ENCODE measurements at regions not wholly inside any gene's neighbourhood (a gene's known extent, or its start where the extent isn't known, plus 50 kb on each side); places are given as distances from the start of the nearest gene placed in this dataset.

- WGBS, 2 donors (ENCODE audit: low coverage in 1 of 2), result 25 to 26% methylated on average over 1 of the region's 1 CpG
- Histone ChIP-seq H3K4me3 (no peak overlapping the region), H3K27ac (no peak overlapping the region), H3K27me3 (no peaks in the 10 kb centered on the region), H3K36me3 (no peaks in the 10 kb centered on the region), H3K4me1 (no peaks in the 10 kb centered on the region), H3K9me3 (no peaks in the 10 kb centered on the region)
- in situ Hi-C loops (cut with MboI; ENCODE audit: low pct_ligation_motif_present in 1 of 4, low pct_unique_long_range_greater_than_20kb in 1 of 4, low sequenced_read_pairs in 3 of 4) (no loop called here), intact Hi-C loops (cut with DNase I; ENCODE audit: low total_unique reads) (no loop called here)
- no peak for DNase-seq
- TF ChIP-seq POLR2AphosphoS5 (IDR thresholded peaks at IDR 0.05) (no peak), POLR2A (IDR thresholded peaks at IDR 0.05) (no peak), CTCF (IDR thresholded peaks at IDR 0.05) (no peak), EP300 (IDR thresholded peaks at IDR 0.05; ENCODE audit: low read depth) (no peak)
Measured at GRCh38 chr13:68940049-68940448, 1167.6 kb upstream of the ATXN8OS start.

- no peak overlapping the region for H3K27ac ChIP-seq
- no peaks in the 10 kb centered on the region for H3K27me3 ChIP-seq
- in situ Hi-C loops (cut with MboI; ENCODE audit: low pct_ligation_motif_present in 1 of 4, low pct_unique_long_range_greater_than_20kb in 1 of 4, low sequenced_read_pairs in 3 of 4), result no loop called here
- H3K4me3 ChIP-seq, result no peak overlapping the region
- 71 to 87% methylated on average over 5 of the region's 5 CpGs for WGBS, 2 donors (ENCODE audit: low coverage in 1 of 2)
- no peak for DNase-seq
- no peaks in the 10 kb centered on the region for H3K9me3 ChIP-seq
- intact Hi-C loops (cut with DNase I; ENCODE audit: low total_unique reads), result no loop called here
- TF ChIP-seq POLR2AphosphoS5 (IDR thresholded peaks at IDR 0.05) (no peak), POLR2A (IDR thresholded peaks at IDR 0.05) (no peak), CTCF (IDR thresholded peaks at IDR 0.05) (no peak), EP300 (IDR thresholded peaks at IDR 0.05; ENCODE audit: low read depth) (no peak)
- H3K36me3 ChIP-seq, result no peaks in the 10 kb centered on the region
- no peaks in the 10 kb centered on the region for H3K4me1 ChIP-seq
Measured at GRCh38 chr13:68938639-68939038, 1169.0 kb upstream of the ATXN8OS start.

DNA sequence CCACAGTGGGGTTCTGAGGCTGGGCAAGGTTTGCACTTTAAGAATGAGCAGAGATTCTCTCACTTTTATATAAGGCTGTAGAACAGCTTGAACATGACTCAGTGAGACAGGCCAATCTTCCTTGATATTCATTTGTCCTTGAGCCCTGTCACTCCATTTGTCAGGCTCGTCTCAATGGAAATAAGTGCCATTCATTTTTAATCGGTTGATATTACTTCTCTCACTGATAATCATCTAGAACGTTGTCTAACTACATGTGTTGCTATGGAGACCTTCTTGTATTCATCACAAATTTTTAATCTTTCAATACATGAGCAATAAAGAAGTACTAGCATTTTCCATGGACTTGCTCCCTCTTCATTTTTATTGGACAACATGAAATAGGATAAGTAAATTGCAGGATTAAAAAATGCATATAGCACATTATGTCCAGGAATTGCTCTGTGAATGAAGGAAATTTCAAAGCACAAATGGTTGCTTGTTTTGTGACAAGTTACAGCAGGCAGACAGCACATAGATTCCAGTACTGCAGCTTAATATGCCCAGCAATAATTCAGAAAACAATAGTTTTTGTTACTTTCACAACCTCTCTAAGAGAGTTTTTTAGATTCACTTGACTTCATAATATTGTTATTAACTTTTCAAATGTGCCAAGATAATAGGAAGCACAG lies 1178.4 kb upstream of the ATXN8OS start:
- Histone ChIP-seq H3K36me3 (no peaks in the 10 kb centered on the region), H3K4me3 (no peak overlapping the region), H3K9me3 (no peaks in the 10 kb centered on the region), H3K27ac (no peak overlapping the region), H3K27me3 (no peaks in the 10 kb centered on the region), H3K4me1 (no peaks in the 10 kb centered on the region)
- TF ChIP-seq POLR2A (IDR thresholded peaks at IDR 0.05) (no peak), CTCF (IDR thresholded peaks at IDR 0.05) (no peak), POLR2AphosphoS5 (IDR thresholded peaks at IDR 0.05) (no peak), EP300 (IDR thresholded peaks at IDR 0.05; ENCODE audit: low read depth) (no peak)
- WGBS, 2 donors (ENCODE audit: low coverage in 1 of 2), result 63 to 74% methylated on average over 3 of the region's 3 CpGs
- no peak for DNase-seq
- intact Hi-C loops (cut with DNase I; ENCODE audit: low total_unique reads) (no loop called here), in situ Hi-C loops (cut with MboI; ENCODE audit: low pct_ligation_motif_present in 1 of 4, low pct_unique_long_range_greater_than_20kb in 1 of 4, low sequenced_read_pairs in 3 of 4) (no loop called here)

GRCh38 chr13:68927387-68928026 lies 1180.1 kb upstream of the ATXN8OS start:
- TF ChIP-seq CTCF (IDR thresholded peaks at IDR 0.05) (no peak), EP300 (IDR thresholded peaks at IDR 0.05; ENCODE audit: low read depth) (no peak), POLR2A (IDR thresholded peaks at IDR 0.05) (no peak), POLR2AphosphoS5 (IDR thresholded peaks at IDR 0.05) (no peak)
- no peak overlapping the region for H3K4me3 ChIP-seq
- H3K9me3 ChIP-seq, result no peaks in the 10 kb centered on the region
- no peaks in the 10 kb centered on the region for H3K36me3 ChIP-seq
- H3K27ac ChIP-seq, result no peak overlapping the region
- peak; percentile 6 for DNase-seq
- WGBS, 2 donors (ENCODE audit: low coverage in 1 of 2), result 38 to 40% methylated on average over 2 of the region's 2 CpGs
- H3K4me1 ChIP-seq, result no peaks in the 10 kb centered on the region
- intact Hi-C loops (cut with DNase I; ENCODE audit: low total_unique reads), result no loop called here
- H3K27me3 ChIP-seq, result no peaks in the 10 kb centered on the region
- in situ Hi-C loops (cut with MboI; ENCODE audit: low pct_ligation_motif_present in 1 of 4, low pct_unique_long_range_greater_than_20kb in 1 of 4, low sequenced_read_pairs in 3 of 4), result no loop called here

All from transverse colon (tissue), 4 donors.